H9 (cell line): ENCODE measurements at regions not wholly inside any gene's neighbourhood (a gene's known extent, or its start where the extent isn't known, plus 50 kb on each side); places are given as distances from the start of the nearest gene placed in this dataset.

Experiments
- DNase-seq: peaks from one replicate; pipeline ENCODE4 v3.0.0-alpha.2; 2017
- H2AFZ ChIP-seq: one replicate; pipeline ENCODE4 v1.6.1; 2013; ENCODE audit warnings: mild to moderate bottlenecking, low read length, control low read depth, moderate library complexity
- H2AK5ac ChIP-seq: 2 replicates; pipeline ENCODE4 v1.6.1; 2013; ENCODE audit warnings: low read length, control low read depth, mixed read lengths; ENCODE audit not compliant: insufficient read length
- H2BK120ac ChIP-seq: one replicate; pipeline ENCODE4 v1.6.1; 2013; ENCODE audit warnings: low read depth, mild to moderate bottlenecking, low read length, control low read depth, inconsistent platforms; ENCODE audit not compliant: poor library complexity, severe bottlenecking
- H2BK12ac ChIP-seq: 2 replicates; pipeline ENCODE4 v1.6.1; 2013; ENCODE audit warnings: low read length, control low read depth, mixed read lengths, low read depth; ENCODE audit not compliant: insufficient read length
- H2BK15ac ChIP-seq: 2 replicates; pipeline ENCODE4 v1.6.1; 2013; ENCODE audit warnings: low read depth, low read length, control low read depth
- H2BK20ac ChIP-seq: one replicate; pipeline ENCODE4 v1.6.1; 2013; ENCODE audit warnings: low read depth, mild to moderate bottlenecking, low read length, control low read depth, inconsistent platforms; ENCODE audit not compliant: poor library complexity, severe bottlenecking
- H2BK5ac ChIP-seq: 2 replicates; pipeline ENCODE4 v1.6.1; 2013; ENCODE audit warnings: low read length, control low read depth, mixed read lengths; ENCODE audit not compliant: insufficient read length
- H3K14ac ChIP-seq: 2 replicates; pipeline ENCODE4 v1.6.1; 2013; ENCODE audit warnings: low read length, control low read depth; ENCODE audit not compliant: insufficient read depth
- H3K18ac ChIP-seq: 2 replicates; pipeline ENCODE4 v1.6.1; 2013; ENCODE audit warnings: low read depth, mild to moderate bottlenecking, mixed read lengths, low read length, control low read depth; ENCODE audit not compliant: insufficient read length
- H3K23ac ChIP-seq: 2 replicates; pipeline ENCODE4 v1.6.1; 2013; ENCODE audit warnings: low read length, control low read depth, mixed read lengths, low read depth; ENCODE audit not compliant: insufficient read length
- H3K23me2 ChIP-seq: 2 replicates; pipeline ENCODE4 v1.6.1; 2013; ENCODE audit warnings: low read depth, mild to moderate bottlenecking, mixed read lengths, low read length, control low read depth; ENCODE audit not compliant: insufficient read length, poor library complexity, severe bottlenecking
- H3K27ac ChIP-seq: 2 replicates; pipeline ENCODE4 v1.5.1; 2013; ENCODE audit warnings: low read length, control low read depth, mixed read lengths, low read depth; ENCODE audit not compliant: insufficient read length
- H3K27me3 ChIP-seq: 2 replicates; pipeline ENCODE4 v1.6.1; 2013; ENCODE audit warnings: low read length, control low read depth, inconsistent platforms; ENCODE audit not compliant: insufficient read depth
- H3K4ac ChIP-seq: 2 replicates; pipeline ENCODE4 v1.6.1; 2013; ENCODE audit warnings: low read depth, mild to moderate bottlenecking, control low read depth, inconsistent platforms, low read length, moderate library complexity
- H3K4me1 ChIP-seq: 2 replicates; pipeline ENCODE4 v1.6.1; 2013; ENCODE audit warnings: low read length, control low read depth, inconsistent platforms; ENCODE audit not compliant: insufficient read depth
- H3K4me2 ChIP-seq: 2 replicates; pipeline ENCODE4 v1.6.1; 2013; ENCODE audit warnings: low read length, control low read depth, mixed read lengths; ENCODE audit not compliant: insufficient read length, insufficient read depth
- H3K56ac ChIP-seq: 2 replicates; pipeline ENCODE4 v1.6.1; 2013; ENCODE audit warnings: low read depth, mild to moderate bottlenecking, mixed read lengths, low read length, control low read depth; ENCODE audit not compliant: insufficient read length
- H3K79me1 ChIP-seq: 2 replicates; pipeline ENCODE4 v1.6.1; 2013; ENCODE audit warnings: low read depth, mild to moderate bottlenecking, moderate library complexity, low read length, control low read depth, inconsistent platforms; ENCODE audit not compliant: insufficient read depth, poor library complexity, severe bottlenecking
- H3K79me2 ChIP-seq: 2 replicates; pipeline ENCODE4 v1.6.1; 2013; ENCODE audit warnings: low read length, control low read depth, inconsistent platforms; ENCODE audit not compliant: insufficient read depth
- H3K9ac ChIP-seq: 2 replicates; pipeline ENCODE4 v1.6.1; 2013; ENCODE audit warnings: low read length, control low read depth, mixed read lengths; ENCODE audit not compliant: insufficient read length; ENCODE audit errors: extremely low read depth
- H3K9me3 ChIP-seq: one replicate; pipeline ENCODE4 v1.6.1; 2013; ENCODE audit warnings: low read depth, low read length, inconsistent platforms; ENCODE audit not compliant: control insufficient read depth
- H3T11ph ChIP-seq: one replicate; pipeline ENCODE4 v1.6.1; 2013; ENCODE audit warnings: mild to moderate bottlenecking, low read length, control low read depth, inconsistent platforms
- H4K20me1 ChIP-seq: one replicate; pipeline ENCODE4 v1.6.1; 2013; ENCODE audit not compliant: control insufficient read depth, insufficient read length, insufficient read depth
- H4K5ac ChIP-seq: 2 replicates; pipeline ENCODE4 v1.6.1; 2013; ENCODE audit warnings: low read depth, mild to moderate bottlenecking, mixed read lengths, low read length, control low read depth; ENCODE audit not compliant: insufficient read length
- H4K8ac ChIP-seq: replicated peaks from 2 replicates; pipeline ENCODE4 v1.6.1; 2013; ENCODE audit warnings: low read length, control low read depth, mixed read lengths, low read depth; ENCODE audit not compliant: insufficient read length
- H4K91ac ChIP-seq: 2 replicates; pipeline ENCODE4 v1.6.1; 2013; ENCODE audit warnings: low read depth, mild to moderate bottlenecking, moderate library complexity, mixed read lengths, low read length, control low read depth; ENCODE audit not compliant: insufficient read length
- H3K27ac Mint-ChIP-seq, 3 experiments: 2 replicates in 2 of 3; 3 replicates in 1 of 3; pipeline ENCODE4 v1.8.0; 2020 to 2021; ENCODE audit warnings: mixed read lengths in 3 of 3, mild to moderate bottlenecking in 1 of 3, moderate library complexity in 1 of 3
- H3K27me3 Mint-ChIP-seq: 2 replicates; pipeline ENCODE4 v1.8.0; 2021; ENCODE audit warnings: low read depth, mild to moderate bottlenecking, moderate library complexity, mixed read lengths
- H3K36me3 Mint-ChIP-seq, 3 experiments: 2 replicates in 2 of 3; 3 replicates in 1 of 3; pipeline ENCODE4 v1.8.0; 2020 to 2021; ENCODE audit warnings: low read depth in 3 of 3, mixed read lengths in 3 of 3; ENCODE audit not compliant: insufficient read depth in 1 of 3
- H3K4me1 Mint-ChIP-seq, 2 experiments: 2 replicates each; pipeline ENCODE4 v1.8.0; 2020; ENCODE audit warnings: mixed read lengths in 2 of 2
- H3K4me3 Mint-ChIP-seq, 2 experiments: 2 replicates in 1 of 2; 3 replicates in 1 of 2; pipeline ENCODE4 v1.8.0; 2020 to 2021; ENCODE audit warnings: mild to moderate bottlenecking in 2 of 2, mixed read lengths in 2 of 2, moderate library complexity in 1 of 2
- H3K9me3 Mint-ChIP-seq, 2 experiments: 2 replicates in 1 of 2; 3 replicates in 1 of 2; pipeline ENCODE4 v1.8.0; 2020; ENCODE audit warnings: mild to moderate bottlenecking in 2 of 2, mixed read lengths in 2 of 2, moderate library complexity in 1 of 2
- CTCF ChIP-seq: fragments of 200-600 bp; sonication (generic); conservative IDR thresholded peaks from 3 replicates; pipeline ENCODE4 v1.8.0; 2021; ENCODE audit warnings: antibody characterized with exemption, mild to moderate bottlenecking
- WGBS: extraction: QIAGEN DNeasy Blood & Tissue Kit; methylation state at CpG from one replicate; pipeline ENCODE4 v1.1.7; 2013; ENCODE audit warnings: missing lambda C conversion rate, low lambda C conversion rate, mixed read lengths; ENCODE audit not compliant: insufficient read length; ENCODE audit errors: extremely low coverage; 5-methylcytosine and 5-hydroxymethylcytosine counted together

GRCh38 chr2:71857636-71858035 is 290.0 kb downstream of the CYP26B1 start:
- H3K79me2 ChIP-seq, result no peaks in the 10 kb centered on the region
- peaks cover 5% of the 10 kb centered on the region; the same call in 1 of the 2 replicates for H3K27me3 Mint-ChIP-seq
- H3K27ac Mint-ChIP-seq, result no peak overlapping the region
- H3K27ac ChIP-seq, result no peak overlapping the region
- no peak overlapping the region for H2BK120ac ChIP-seq
- no peak overlapping the region for H4K5ac ChIP-seq
- no peak overlapping the region for H4K91ac ChIP-seq
- H3K23me2 ChIP-seq, result no peaks in the 10 kb centered on the region
- H3T11ph ChIP-seq, result no peak overlapping the region
- no peak overlapping the region for H3K4ac ChIP-seq
- no peak for TF ChIP-seq CTCF
- no peaks in the 10 kb centered on the region for H4K20me1 ChIP-seq
- DNase-seq, result no peak
- H2BK12ac ChIP-seq, result no peak overlapping the region
- H3K4me3 Mint-ChIP-seq, result no peak overlapping the region
- H3K4me1 ChIP-seq, result no peaks in the 10 kb centered on the region
- H3K27me3 ChIP-seq, result no peaks in the 10 kb centered on the region
- no peak overlapping the region for H2AFZ ChIP-seq
- no peak overlapping the region for H4K8ac ChIP-seq
- H3K9ac ChIP-seq, result no peak overlapping the region
- no peak overlapping the region for H3K18ac ChIP-seq
- H3K4me2 ChIP-seq, result no peak overlapping the region
- no peak overlapping the region for H2BK15ac ChIP-seq
- no peak overlapping the region for H3K56ac ChIP-seq
- H2BK5ac ChIP-seq, result no peak overlapping the region
- H2AK5ac ChIP-seq, result no peak overlapping the region
- H3K23ac ChIP-seq, result no peak overlapping the region
- no CpG with 5 or more reads among the region's 6 CpGs for WGBS
- H3K36me3 Mint-ChIP-seq, result no peaks in the 10 kb centered on the region
- no peaks in the 10 kb centered on the region for H3K4me1 Mint-ChIP-seq
- H3K79me1 ChIP-seq, result no peaks in the 10 kb centered on the region
- peaks cover 3% of the 10 kb centered on the region in 2 experiments; a peak in 2 of 5 replicates for H3K9me3 Mint-ChIP-seq
- H3K14ac ChIP-seq, result no peak overlapping the region
- H2BK20ac ChIP-seq, result no peak overlapping the region
- H3K9me3 ChIP-seq, result no peaks in the 10 kb centered on the region
